Stimulated activated naive CD8-positive, alpha-beta T cell treated with anti-CD3 and anti-CD28 coated beads, Interleukin-15, amount 100 ng/mL, for 72 hours (primary cell): ENCODE measurements at regions not wholly inside any gene's neighbourhood (a gene's known extent, or its start where the extent isn't known, plus 50 kb on each side); places are given as distances from the start of the nearest gene placed in this dataset.

Source experiments
- ATAC-seq: fragments of 150-1000 bp; cut with Tn5 transposase; 2 replicates; pipeline ENCODE4 v1.10.0; 2021; ENCODE audit warnings: mild to moderate bottlenecking, moderate library complexity
- DNase-seq, 2 donors: peaks; one replicate each; pipeline ENCODE4 v3.0.0; 2021 to 2022
- H3K27ac Mint-ChIP-seq, 2 donors: one replicate each; pipeline ENCODE4 v1.8.0; 2022; ENCODE audit warnings: mild to moderate bottlenecking in 2 of 2, mixed read lengths in 2 of 2, moderate library complexity in 2 of 2
- H3K27me3 Mint-ChIP-seq: one replicate; pipeline ENCODE4 v1.8.0; 2022; ENCODE audit warnings: mixed read lengths
- H3K4me1 Mint-ChIP-seq: one replicate; pipeline ENCODE4 v1.8.0; 2022; ENCODE audit warnings: mild to moderate bottlenecking, mixed read lengths
- H3K4me3 Mint-ChIP-seq, 2 donors: one replicate each; pipeline ENCODE4 v1.8.0; 2022; ENCODE audit warnings: mild to moderate bottlenecking in 2 of 2, mixed read lengths in 2 of 2, moderate library complexity in 1 of 2
- H3K9me3 Mint-ChIP-seq, 2 donors: one replicate each; pipeline ENCODE4 v1.8.0; 2022; ENCODE audit warnings: mixed read lengths in 2 of 2

DNA sequence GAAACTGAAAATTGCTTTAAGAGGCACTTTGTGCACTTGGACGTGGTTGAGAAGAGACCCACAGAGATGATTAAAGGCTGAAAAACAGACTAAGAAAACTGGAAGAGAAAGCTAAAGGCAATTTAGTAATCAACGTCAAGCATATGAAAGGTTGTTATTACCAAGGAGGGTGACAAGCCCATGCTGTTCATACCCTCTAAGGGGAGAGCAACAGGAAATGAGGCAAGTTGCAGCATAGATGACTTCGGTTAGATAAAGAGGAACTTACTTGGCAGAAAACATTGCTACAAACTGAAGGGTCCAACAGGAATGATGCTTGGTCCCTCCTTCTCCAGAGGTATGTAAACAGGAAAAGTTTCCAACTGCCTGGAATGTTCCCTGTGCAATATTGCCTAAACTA, 107.8 kb downstream of the DUSP6 start:
- peaks cover 11 to 14% of the 10 kb centered on the region in 2 donors for H3K9me3 Mint-ChIP-seq
- H3K4me3 Mint-ChIP-seq: peak overlapping the region; percentile 14 to 27
- peaks cover 45% of the 10 kb centered on the region for H3K4me1 Mint-ChIP-seq
- H3K27ac Mint-ChIP-seq: peak overlapping the region; percentile 92 to 94
- H3K27me3 Mint-ChIP-seq: no peaks in the 10 kb centered on the region
- DNase-seq (peak; percentile 32 to 58), ATAC-seq (peak; percentile 94)

GRCh38 chr12:89243771-89244170, 108.5 kb downstream of the DUSP6 start:
- Mint-ChIP-seq H3K4me3 (peak overlapping the region; percentile 3 to 27), H3K9me3 (peaks cover 11 to 14% of the 10 kb centered on the region in 2 donors), H3K4me1 (peaks cover 49% of the 10 kb centered on the region), H3K27me3 (no peaks in the 10 kb centered on the region), H3K27ac (peak overlapping the region; percentile 91 to 94)
- ATAC-seq (peak; percentile 41), DNase-seq (peak in 1 of 2 donors; percentile 13)

DNA sequence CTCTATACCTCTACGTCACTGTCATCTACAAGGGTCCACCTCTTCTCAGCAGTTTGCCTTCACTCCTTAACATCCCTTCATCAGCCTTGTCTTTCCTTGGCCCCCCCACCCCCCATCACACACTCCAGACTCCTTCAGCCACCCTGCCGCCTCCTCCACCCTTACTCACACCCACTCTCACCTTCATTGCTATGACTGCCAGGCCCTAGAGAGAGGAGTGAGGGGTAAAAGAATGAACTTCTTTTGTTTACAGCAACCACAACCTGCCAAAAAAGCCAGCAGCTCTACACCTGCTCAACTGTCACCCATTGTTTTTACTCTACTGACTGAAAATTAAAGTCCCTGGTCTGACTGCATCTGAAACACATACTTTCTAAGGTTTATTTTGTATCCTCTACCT, 112.8 kb downstream of the DUSP6 start:
- no peak overlapping the region for H3K27ac Mint-ChIP-seq
- peaks cover 64% of the 10 kb centered on the region for H3K4me1 Mint-ChIP-seq
- H3K4me3 Mint-ChIP-seq: no peak overlapping the region
- H3K27me3 Mint-ChIP-seq: no peaks in the 10 kb centered on the region
- no peak for ATAC-seq
- peaks cover 20 to 35% of the 10 kb centered on the region in 2 donors for H3K9me3 Mint-ChIP-seq
- DNase-seq: no peak

GRCh38 chr12:89238593-89238992, 113.7 kb downstream of the DUSP6 start:
- no peaks in the 10 kb centered on the region for H3K27me3 Mint-ChIP-seq
- H3K4me1 Mint-ChIP-seq: peaks cover 54% of the 10 kb centered on the region
- H3K9me3 Mint-ChIP-seq: peaks cover 20 to 36% of the 10 kb centered on the region in 2 donors

DNA sequence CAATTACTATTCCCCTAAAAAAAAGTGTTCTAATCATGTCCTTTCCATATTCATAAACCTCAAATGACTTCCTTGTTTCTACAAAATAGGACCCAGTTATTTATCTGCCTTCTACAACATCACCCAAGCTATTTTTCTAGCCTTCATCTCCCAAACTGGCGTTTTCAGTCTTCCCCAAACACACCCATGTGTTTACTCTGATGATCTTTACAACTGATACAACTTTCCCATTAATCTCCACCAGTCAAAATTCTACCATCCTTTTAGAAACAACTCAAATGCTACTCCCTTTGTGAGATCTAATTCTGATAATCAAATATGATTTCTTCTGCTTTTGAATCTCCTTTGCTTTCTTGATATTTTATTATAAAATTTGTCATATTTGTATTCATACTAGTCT, 114.5 kb downstream of the DUSP6 start:
- H3K27ac Mint-ChIP-seq: no peak overlapping the region
- H3K4me1 Mint-ChIP-seq: peaks cover 46% of the 10 kb centered on the region
- H3K4me3 Mint-ChIP-seq: no peak overlapping the region

More at GRCh38 chr12:89238593-89238992, 113.7 kb downstream of the DUSP6 start:
- ATAC-seq: no peak
- DNase-seq: no peak
- H3K27ac Mint-ChIP-seq: peak overlapping the region in 1 of 2 donors; percentile 2
- no peak overlapping the region for H3K4me3 Mint-ChIP-seq

DNA sequence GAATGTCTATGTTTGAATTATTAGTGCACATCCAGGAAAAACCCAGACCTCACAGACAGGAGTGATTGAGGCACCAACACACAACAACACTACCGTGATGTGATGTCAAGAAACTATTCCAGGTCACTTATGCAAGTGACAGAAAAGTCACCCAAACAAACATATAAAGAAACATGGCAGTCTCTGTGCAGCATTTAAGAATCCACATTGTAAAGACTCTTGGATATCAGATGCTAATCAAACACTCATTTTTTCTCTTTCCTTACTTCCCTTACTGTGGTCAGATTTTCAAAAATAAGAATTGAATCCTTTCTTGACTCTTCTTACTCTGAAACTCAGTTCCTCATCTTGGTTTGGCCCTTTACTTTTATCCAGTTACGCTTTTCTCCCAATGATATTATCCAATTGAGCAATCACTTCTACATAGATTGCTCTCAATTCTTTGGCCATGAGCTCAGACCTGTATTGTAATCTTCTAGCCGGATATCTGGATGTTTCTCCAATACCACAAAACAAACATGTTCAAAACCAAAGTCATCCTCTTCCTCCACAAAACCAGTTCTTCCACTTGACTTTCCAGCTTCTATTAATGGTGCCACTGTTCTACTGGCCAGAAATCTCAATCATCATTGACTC, 115.4 kb downstream of the DUSP6 start:
- H3K4me1 Mint-ChIP-seq: peaks cover 50% of the 10 kb centered on the region
- ATAC-seq: no peak
- H3K27ac Mint-ChIP-seq: peak overlapping the region in 1 of 2 donors; percentile 50
- no peak for DNase-seq
- H3K27me3 Mint-ChIP-seq: no peaks in the 10 kb centered on the region
- H3K4me3 Mint-ChIP-seq: peak overlapping the region in 1 of 2 donors; percentile 1
- peaks cover 15 to 32% of the 10 kb centered on the region in 2 donors for H3K9me3 Mint-ChIP-seq

More for the DNA sequence above, 114.5 kb downstream of the DUSP6 start:
- Mint-ChIP-seq H3K27me3 (no peaks in the 10 kb centered on the region), H3K9me3 (peaks cover 15 to 32% of the 10 kb centered on the region in 2 donors)
- ATAC-seq (no peak), DNase-seq (no peak)

GRCh38 chr12:89236237-89236636, 116.1 kb downstream of the DUSP6 start:
- DNase-seq (no peak), ATAC-seq (no peak)
- no peak overlapping the region for H3K27ac Mint-ChIP-seq
- peaks cover 15 to 30% of the 10 kb centered on the region in 2 donors for H3K9me3 Mint-ChIP-seq
- H3K27me3 Mint-ChIP-seq: no peaks in the 10 kb centered on the region
- no peak overlapping the region for H3K4me3 Mint-ChIP-seq
- H3K4me1 Mint-ChIP-seq: peaks cover 56% of the 10 kb centered on the region

- peak overlapping the region; percentile 20 to 60 for H3K4me3 Mint-ChIP-seq
- no peaks in the 10 kb centered on the region for H3K27me3 Mint-ChIP-seq
- no peak for DNase-seq
- peak overlapping the region in 1 of 2 donors; percentile 58 for H3K27ac Mint-ChIP-seq
- H3K9me3 Mint-ChIP-seq: peaks cover 15 to 26% of the 10 kb centered on the region in 2 donors
- H3K4me1 Mint-ChIP-seq: peaks cover 56% of the 10 kb centered on the region
- no peak for ATAC-seq
Measured at GRCh38 chr12:89235189-89235993, 116.9 kb downstream of the DUSP6 start.

DNA sequence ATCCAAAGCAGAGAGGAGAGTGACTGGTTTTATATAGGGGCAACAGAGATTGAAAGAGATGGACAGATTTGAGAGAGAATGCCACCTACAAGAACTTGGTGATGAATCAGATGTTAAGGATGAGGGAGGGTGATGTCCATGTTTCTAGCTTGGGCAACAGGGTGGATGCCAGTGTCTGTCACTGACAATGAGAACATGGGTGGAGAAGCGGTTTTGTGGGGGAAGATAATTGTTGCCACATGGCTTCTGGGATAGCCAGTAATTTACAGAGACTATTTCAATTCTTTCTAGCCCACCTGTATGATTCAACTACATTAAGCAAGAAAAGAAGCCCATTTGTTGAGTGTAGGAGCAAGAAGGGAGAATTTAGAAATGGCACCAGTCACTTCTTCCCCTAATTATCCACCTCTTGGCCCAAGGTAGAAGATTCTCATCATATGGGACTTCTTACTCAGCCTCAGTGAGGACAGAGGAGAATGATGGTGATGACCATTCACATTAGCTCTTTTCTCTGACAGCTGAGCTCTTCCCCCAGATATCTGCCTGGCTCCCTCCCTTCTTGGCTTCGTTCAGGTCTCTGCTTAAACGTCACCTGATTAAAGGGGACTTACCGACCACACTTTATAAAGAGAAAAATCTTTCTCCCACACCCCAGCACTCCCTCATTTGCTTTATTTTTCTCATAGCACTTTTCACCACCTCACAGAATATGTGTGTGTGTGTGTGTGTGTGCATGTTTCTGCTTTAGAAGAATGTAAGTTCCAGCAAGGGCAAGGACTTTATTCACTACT, 117.8 kb downstream of the DUSP6 start:
- Mint-ChIP-seq H3K4me3 (no peak overlapping the region), H3K27me3 (no peaks in the 10 kb centered on the region)

DNA sequence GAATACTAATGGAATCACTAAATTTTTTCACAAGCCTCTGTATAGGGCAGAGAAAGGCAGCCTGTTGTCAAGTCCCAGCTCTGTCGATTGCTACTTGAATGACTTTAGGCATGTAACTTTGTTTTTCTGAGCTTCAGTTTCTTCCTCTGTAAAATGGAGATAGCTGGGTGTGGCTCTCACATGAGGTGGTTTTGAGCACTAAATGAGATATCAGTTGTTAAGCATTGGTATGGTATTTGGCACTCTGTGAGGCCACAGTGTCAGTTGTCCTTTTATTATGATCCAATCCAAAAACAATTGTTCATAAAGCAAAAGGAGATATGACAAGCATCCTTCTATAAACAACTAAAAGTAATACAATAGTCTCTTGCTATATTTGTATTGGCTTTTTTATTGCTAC, 120.6 kb downstream of the DUSP6 start:
- DNase-seq (no peak), ATAC-seq (no peak)
- H3K4me1 Mint-ChIP-seq: peaks cover 46% of the 10 kb centered on the region
- H3K27ac Mint-ChIP-seq: no peak overlapping the region
- peaks cover 6 to 13% of the 10 kb centered on the region in 2 donors for H3K9me3 Mint-ChIP-seq
- H3K4me3 Mint-ChIP-seq: no peak overlapping the region
- H3K27me3 Mint-ChIP-seq: no peaks in the 10 kb centered on the region

More for the DNA sequence above, 117.8 kb downstream of the DUSP6 start:
- Mint-ChIP-seq H3K4me1 (peaks cover 48% of the 10 kb centered on the region), H3K27ac (no peak overlapping the region), H3K9me3 (peaks cover 15 to 26% of the 10 kb centered on the region in 2 donors)
- DNase-seq: no peak
- no peak for ATAC-seq

DNA sequence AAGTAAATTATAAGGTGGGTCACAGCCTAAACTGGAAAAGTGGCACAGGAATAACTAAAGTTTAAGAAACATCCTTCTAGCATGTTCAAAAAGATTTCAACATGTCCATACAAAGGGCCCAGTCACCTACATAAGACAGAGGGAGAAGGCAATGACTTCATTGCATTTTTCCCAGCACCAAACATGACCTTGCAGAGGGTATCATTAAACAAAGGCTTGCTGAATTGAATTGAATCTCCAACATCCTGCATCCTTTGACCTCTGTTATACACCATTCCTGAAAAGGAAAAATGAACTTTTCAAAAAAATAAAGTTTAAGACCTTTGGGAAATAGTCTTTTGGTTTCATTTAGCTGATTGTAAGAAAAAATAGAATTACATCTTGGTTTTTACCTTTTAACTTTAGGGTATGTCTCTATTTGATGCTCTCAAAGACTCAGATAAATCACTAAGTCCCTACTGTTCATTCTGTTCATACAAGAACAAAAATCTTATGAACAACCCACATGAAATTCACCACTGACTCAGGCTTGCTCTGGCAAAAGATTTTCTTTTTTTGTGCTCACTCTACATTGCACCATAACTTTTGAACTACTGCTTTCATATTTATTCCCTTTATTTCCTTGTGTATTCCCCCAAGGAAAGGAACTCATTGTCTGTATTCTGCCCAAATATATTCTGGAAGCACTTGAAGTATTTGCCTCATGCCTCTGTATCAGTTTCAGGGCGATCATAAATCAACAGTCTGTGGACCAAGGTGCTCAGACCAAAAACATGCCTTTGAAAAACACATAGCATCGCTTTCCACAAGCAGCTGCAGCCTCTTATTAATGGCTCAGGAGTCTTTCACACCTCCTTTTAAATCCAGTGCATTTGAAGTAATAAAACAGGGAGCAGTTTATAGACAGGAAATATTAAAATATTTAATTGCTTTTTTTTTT, 121.7 kb downstream of the DUSP6 start:
- DNase-seq (no peak), ATAC-seq (no peak)
- Mint-ChIP-seq H3K27me3 (no peaks in the 10 kb centered on the region), H3K4me1 (peaks cover 50% of the 10 kb centered on the region), H3K27ac (no peak overlapping the region), H3K4me3 (no peak overlapping the region), H3K9me3 (peaks cover 6 to 12% of the 10 kb centered on the region in 2 donors)

DNA sequence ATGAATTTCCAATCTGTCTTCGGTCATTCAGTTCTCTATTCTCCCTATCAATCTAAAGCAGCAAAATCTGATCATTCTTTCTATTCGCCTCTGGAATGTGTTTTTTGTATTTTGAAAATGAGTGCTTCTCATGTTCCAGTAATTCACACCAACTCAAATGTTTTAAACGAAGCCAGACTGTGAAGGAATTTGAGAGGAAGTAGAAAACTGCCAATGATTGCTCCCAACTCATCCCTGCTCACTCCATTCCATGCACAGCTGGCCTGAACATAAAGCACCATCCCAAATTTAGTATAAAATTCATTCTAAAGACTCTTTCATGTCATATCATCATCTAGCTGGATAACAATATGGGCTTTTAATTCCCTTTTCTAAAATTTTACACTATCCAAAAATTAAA, 123.8 kb downstream of the DUSP6 start:
- peaks cover 64% of the 10 kb centered on the region for H3K4me1 Mint-ChIP-seq
- H3K9me3 Mint-ChIP-seq: peaks cover 0 to 1% of the 10 kb centered on the region in 2 donors
- no peak for ATAC-seq
- no peak overlapping the region for H3K4me3 Mint-ChIP-seq
- no peak for DNase-seq
- H3K27ac Mint-ChIP-seq: no peak overlapping the region
- H3K27me3 Mint-ChIP-seq: no peaks in the 10 kb centered on the region

DNA sequence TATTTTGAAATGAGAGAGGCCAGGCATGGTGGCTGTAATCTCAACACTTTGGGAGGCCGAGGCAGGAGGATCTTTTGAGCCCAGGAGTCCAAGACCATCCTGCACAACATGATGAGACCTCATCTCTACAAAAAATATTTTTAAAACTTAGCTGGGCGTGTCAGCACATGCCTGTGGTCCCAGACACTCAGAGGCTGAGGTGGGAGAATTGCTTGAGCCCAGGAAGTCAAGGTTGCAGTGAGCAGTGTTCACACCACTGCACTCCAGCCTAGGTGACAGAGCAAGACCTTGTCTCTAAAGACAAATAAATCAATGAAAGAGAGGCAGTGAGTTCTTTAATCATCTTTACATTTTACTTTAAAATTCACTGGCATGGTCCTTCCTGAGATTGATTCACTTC, 124.5 kb downstream of the DUSP6 start:
- Mint-ChIP-seq H3K27me3 (no peaks in the 10 kb centered on the region), H3K27ac (peak overlapping the region in 1 of 2 donors; percentile 62), H3K4me3 (no peak overlapping the region), H3K9me3 (peaks cover 0 to 5% of the 10 kb centered on the region in 2 donors), H3K4me1 (peaks cover 71% of the 10 kb centered on the region)
- ATAC-seq (no peak), DNase-seq (no peak)

GRCh38 chr12:89225808-89226411, 126.4 kb downstream of the DUSP6 start:
- ATAC-seq (peak; percentile 89), DNase-seq (peak in 1 of 2 donors; percentile 78)
- no peaks in the 10 kb centered on the region for H3K27me3 Mint-ChIP-seq
- H3K4me1 Mint-ChIP-seq: peaks cover 68% of the 10 kb centered on the region
- H3K27ac Mint-ChIP-seq: peak overlapping the region; percentile 94 to 99
- peak overlapping the region; percentile 44 to 75 for H3K4me3 Mint-ChIP-seq
- peaks cover 0 to 5% of the 10 kb centered on the region in 2 donors for H3K9me3 Mint-ChIP-seq
